GM13976 (cell line): ENCODE measurements at regions not wholly inside any gene's neighbourhood (a gene's known extent, or its start where the extent isn't known, plus 50 kb on each side); places are given as distances from the start of the nearest gene placed in this dataset.

Experiments used
- DNase-seq: peaks from one replicate; pipeline ENCODE4 v3.0.0; 2012; ENCODE audit warnings: low spot score
- CTCF ChIP-seq: IDR thresholded peaks from 2 replicates; pipeline ENCODE4 v1.5.1; 2012; ENCODE audit warnings: borderline replicate concordance, mild to moderate bottlenecking; ENCODE audit not compliant: insufficient read depth; ENCODE audit errors: extremely low read depth, missing control alignments, control extremely low read depth
- in situ Hi-C: fragments of 300-500 bp; cut with MboI; formaldehyde crosslinking; loops from one replicate; pipeline ENCODE4 v1.12.0; 2022; ENCODE audit warnings: low sequenced_read_pairs, mixed read lengths, inconsistent platforms; ENCODE audit not compliant: unreplicated experiment

GRCh38 chr4:131084997-131085396 lies 1989.0 kb downstream of the C4orf33 start:
- TF ChIP-seq CTCF = no peak
- DNase-seq = no peak
- in situ Hi-C loops = no loop called here

GRCh38 chr4:131091896-131092295 lies 1995.9 kb downstream of the C4orf33 start:
- TF ChIP-seq CTCF = no peak
- DNase-seq = peak; percentile 4
- in situ Hi-C loops = no loop called here

GRCh38 chr4:131093303-131093702 lies 1997.4 kb downstream of the C4orf33 start:
- in situ Hi-C loops = no loop called here
- no peak for TF ChIP-seq CTCF
- DNase-seq = no peak

GRCh38 chr4:131098976-131099375 lies 2003.0 kb downstream of the C4orf33 start:
- TF ChIP-seq CTCF = no peak
- DNase-seq = no peak
- in situ Hi-C loops = no loop called here

GRCh38 chr4:131113273-131113672 lies 2017.3 kb downstream of the C4orf33 start:
- DNase-seq = no peak
- in situ Hi-C loops = no loop called here
- TF ChIP-seq CTCF = no peak

- no peak for DNase-seq
- in situ Hi-C loops = no loop called here
- TF ChIP-seq CTCF = no peak
Observed at GRCh38 chr4:131113704-131114103, 2017.8 kb downstream of the C4orf33 start.

GRCh38 chr4:131119661-131120060 lies 2023.7 kb downstream of the C4orf33 start:
- no peak for TF ChIP-seq CTCF
- in situ Hi-C loops = no loop called here
- no peak for DNase-seq
